Tibial artery (tissue), 4 donors: ENCODE measurements at regions not wholly inside any gene's neighbourhood (a gene's known extent, or its start where the extent isn't known, plus 50 kb on each side); places are given as distances from the start of the nearest gene placed in this dataset.

ENCODE experiments used
- DNase-seq, 2 donors: peaks; one replicate each; pipeline ENCODE4 v3.0.0-alpha.2; 2019
- H3K27ac ChIP-seq, 2 donors: fragments of 200-600 bp; sonication (generic) in 1 of 2; 1 replicate in 1 of 2; 2 replicates in 1 of 2; pipeline ENCODE4 v1.5.1; 2018 to 2019; ENCODE audit warnings: mild to moderate bottlenecking in 1 of 2
- H3K27me3 ChIP-seq, 2 donors: fragments of 200-600 bp; sonication (generic) in 1 of 2; one replicate each; pipeline versions ENCODE4 v1.5.1 to v1.6.0; 2016 to 2019
- H3K36me3 ChIP-seq, 3 donors: fragments of 200-600 bp; sonication (generic) in 2 of 3; one replicate each; pipeline ENCODE4 v1.5.1; 2016 to 2019; ENCODE audit warnings: mild to moderate bottlenecking in 2 of 3
- H3K4me1 ChIP-seq, 4 donors: fragments of 200-600 bp; sonication (generic) in 2 of 4; 1 replicate in 3 of 4; 2 replicates in 1 of 4; pipeline ENCODE4 v1.5.1; 2016 to 2019
- H3K4me3 ChIP-seq, 2 donors: fragments of 200-600 bp; sonication (generic) in 1 of 2; 1 replicate in 1 of 2; 2 replicates in 1 of 2; pipeline ENCODE4 v1.5.1; 2018 to 2019; ENCODE audit warnings: mild to moderate bottlenecking in 2 of 2
- H3K9me3 ChIP-seq, 3 donors: fragments of 200-600 bp; sonication (generic) in 1 of 3; one replicate each; pipeline ENCODE4 v1.5.1; 2016 to 2019
- CTCF ChIP-seq, 2 experiments: fragments of 200-600 bp in 1 of 2; fragments of 450-650 bp in 1 of 2; IDR thresholded peaks; one replicate each; pipeline ENCODE4 v1.5.1; 2017 to 2019; ENCODE audit warnings: antibody characterized with exemption in 2 of 2, mild to moderate bottlenecking in 1 of 2, moderate library complexity in 1 of 2
- intact Hi-C: fragments of 100-400 bp; cut with DNase I; formaldehyde crosslinking; loops from one replicate; pipeline ENCODE4 v1.15.0; 2023; ENCODE audit warnings: low total_unique reads

DNA sequence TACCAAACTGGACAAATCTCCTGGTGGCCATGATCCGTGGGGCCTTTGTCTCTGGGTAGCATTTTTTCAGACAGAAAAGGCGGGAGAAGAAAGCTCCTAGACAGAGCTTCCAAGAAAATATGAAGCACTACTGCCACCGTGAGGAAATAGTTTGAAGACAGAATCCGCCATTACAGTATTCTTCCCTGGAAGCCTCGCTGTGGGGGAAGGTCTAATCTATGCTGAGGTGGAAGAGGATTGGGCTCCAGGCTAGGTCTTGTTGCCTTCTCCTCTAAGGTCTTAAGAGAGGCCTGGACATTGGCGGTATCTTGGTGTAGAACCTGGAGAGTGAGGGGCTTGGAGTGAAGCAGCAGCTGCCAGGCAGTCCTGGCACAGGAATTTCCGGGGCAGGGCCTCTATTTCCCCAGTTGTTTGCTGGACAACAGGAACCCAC, 218.9 kb downstream of the OR13H1 start:
- Histone ChIP-seq H3K36me3 (no peaks in the 10 kb centered on the region), H3K27me3 (no peaks in the 10 kb centered on the region), H3K9me3 (no peaks in the 10 kb centered on the region), H3K27ac (no peak overlapping the region), H3K4me1 (no peaks in the 10 kb centered on the region), H3K4me3 (no peak overlapping the region)
- intact Hi-C loops = no loop called here
- DNase-seq = no peak
- TF ChIP-seq CTCF (IDR thresholded peaks at IDR 0.05) = no peak

DNA sequence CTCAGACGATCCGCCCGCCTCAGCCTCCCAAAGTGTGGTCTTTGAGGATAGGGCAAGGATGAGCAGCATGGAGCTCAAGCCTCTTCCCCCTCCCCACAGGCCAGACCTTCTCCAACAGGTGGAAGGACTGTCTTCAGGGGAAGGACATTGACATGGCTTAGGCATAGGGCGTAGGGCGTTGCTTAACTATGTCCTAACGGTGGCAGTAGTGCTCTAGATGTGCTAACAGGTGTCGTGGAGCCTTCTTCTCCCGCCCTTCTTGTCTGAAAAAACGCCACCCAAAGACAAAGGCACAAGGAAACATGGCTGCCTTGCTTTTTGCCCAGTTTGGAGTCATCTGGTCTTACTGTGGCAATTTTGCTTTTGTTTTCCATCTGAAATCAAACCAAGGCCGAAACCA, 219.8 kb downstream of the OR13H1 start:
- H3K9me3 ChIP-seq = no peaks in the 10 kb centered on the region
- no peak for DNase-seq
- no peak for TF ChIP-seq CTCF (IDR thresholded peaks at IDR 0.05)
- H3K4me3 ChIP-seq = no peak overlapping the region
- no peaks in the 10 kb centered on the region for H3K36me3 ChIP-seq
- H3K27me3 ChIP-seq = no peaks in the 10 kb centered on the region
- no peaks in the 10 kb centered on the region for H3K4me1 ChIP-seq
- no peak overlapping the region for H3K27ac ChIP-seq
- intact Hi-C loops = no loop called here

DNA sequence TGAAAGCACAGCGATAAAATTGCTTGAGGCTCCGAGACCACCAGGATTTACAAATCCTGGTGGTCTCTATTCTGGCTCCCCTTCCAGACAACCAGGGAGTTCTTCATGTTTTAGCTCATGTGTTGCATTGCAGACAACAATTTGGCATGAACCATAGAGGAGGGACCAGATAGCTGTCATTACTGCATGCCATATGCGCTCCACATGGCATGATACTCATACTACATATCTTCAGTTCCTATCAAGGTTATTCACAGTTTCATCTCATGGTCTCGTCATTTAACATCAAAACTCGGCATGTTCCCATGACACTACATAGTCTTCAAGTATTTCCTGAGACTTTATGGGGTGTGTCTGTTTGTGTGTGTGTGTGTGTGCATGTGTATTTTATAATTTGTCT, 220.3 kb downstream of the OR13H1 start:
- H3K9me3 ChIP-seq = no peaks in the 10 kb centered on the region
- H3K4me3 ChIP-seq = no peak overlapping the region
- TF ChIP-seq CTCF (IDR thresholded peaks at IDR 0.05) = no peak
- H3K36me3 ChIP-seq = no peaks in the 10 kb centered on the region
- no peaks in the 10 kb centered on the region for H3K27me3 ChIP-seq
- intact Hi-C loops = no loop called here
- no peak overlapping the region for H3K27ac ChIP-seq
- no peaks in the 10 kb centered on the region for H3K4me1 ChIP-seq
- DNase-seq = no peak

GRCh38 chrX:131778269-131779218, 234.7 kb downstream of the OR13H1 start:
- TF ChIP-seq CTCF (IDR thresholded peaks at IDR 0.05) = no peak
- Histone ChIP-seq H3K27ac (no peak overlapping the region), H3K4me1 (peaks cover 0 to 6% (median 0%) of the 10 kb centered on the region in 4 donors), H3K36me3 (no peaks in the 10 kb centered on the region), H3K9me3 (no peaks in the 10 kb centered on the region), H3K27me3 (no peaks in the 10 kb centered on the region), H3K4me3 (no peak overlapping the region)
- no peak for DNase-seq
- intact Hi-C loops = no loop called here

GRCh38 chrX:131779306-131779705, 235.4 kb downstream of the OR13H1 start:
- TF ChIP-seq CTCF (IDR thresholded peaks at IDR 0.05) = no peak
- no peaks in the 10 kb centered on the region for H3K36me3 ChIP-seq
- H3K27me3 ChIP-seq = no peaks in the 10 kb centered on the region
- no peak overlapping the region for H3K27ac ChIP-seq
- peaks cover 0 to 9% (median 0%) of the 10 kb centered on the region in 4 donors for H3K4me1 ChIP-seq
- no peak for DNase-seq
- intact Hi-C loops = no loop called here
- no peaks in the 10 kb centered on the region for H3K9me3 ChIP-seq
- H3K4me3 ChIP-seq = no peak overlapping the region
